Thymus (tissue), 11 donors: ENCODE measurements at regions not wholly inside any gene's neighbourhood (a gene's known extent, or its start where the extent isn't known, plus 50 kb on each side); places are given as distances from the start of the nearest gene placed in this dataset.

Experiments used
- DNase-seq, 9 donors: peaks; one replicate each; pipeline ENCODE4 v3.0.0-alpha.2; 2013; ENCODE audit warnings: low spot score in 9 of 9, low read depth in 6 of 9, missing footprints in 1 of 9
- H3K27ac ChIP-seq, 2 donors: one replicate each; pipeline ENCODE4 v1.5.1; 2013; ENCODE audit warnings: control low read depth in 1 of 2, low read depth in 1 of 2, low read length in 1 of 2, mild to moderate bottlenecking in 1 of 2, moderate library complexity in 1 of 2
- H3K27me3 ChIP-seq, 2 donors: one replicate each; pipeline ENCODE4 v1.5.1; 2013; ENCODE audit warnings: low read length in 1 of 2; ENCODE audit not compliant: control insufficient read depth in 2 of 2, insufficient read depth in 1 of 2
- H3K36me3 ChIP-seq, 2 donors: one replicate each; pipeline ENCODE4 v1.5.1; 2013; ENCODE audit warnings: low read length in 1 of 2, mild to moderate bottlenecking in 1 of 2, moderate library complexity in 1 of 2; ENCODE audit not compliant: control insufficient read depth in 2 of 2, insufficient read depth in 2 of 2
- H3K4me1 ChIP-seq, 2 donors: one replicate each; pipeline ENCODE4 v1.5.1; 2013; ENCODE audit warnings: low read length in 2 of 2; ENCODE audit not compliant: control insufficient read depth in 2 of 2, insufficient read depth in 2 of 2
- H3K4me3 ChIP-seq, 2 donors: one replicate each; pipeline ENCODE4 v1.5.1; 2013; ENCODE audit warnings: low read length in 2 of 2, control low read depth in 1 of 2, mild to moderate bottlenecking in 1 of 2
- H3K9me3 ChIP-seq, 2 donors: one replicate each; pipeline ENCODE4 v1.5.1; 2013; ENCODE audit warnings: low read length in 1 of 2, mild to moderate bottlenecking in 1 of 2; ENCODE audit not compliant: control insufficient read depth in 2 of 2, insufficient read depth in 1 of 2
- WGBS: extraction: QIAGEN DNeasy Blood & Tissue Kit; methylation state at CpG from one replicate; pipeline ENCODE4 v1.1.7; 2013; 5-methylcytosine and 5-hydroxymethylcytosine counted together
- donor health status: healthy.

DNA sequence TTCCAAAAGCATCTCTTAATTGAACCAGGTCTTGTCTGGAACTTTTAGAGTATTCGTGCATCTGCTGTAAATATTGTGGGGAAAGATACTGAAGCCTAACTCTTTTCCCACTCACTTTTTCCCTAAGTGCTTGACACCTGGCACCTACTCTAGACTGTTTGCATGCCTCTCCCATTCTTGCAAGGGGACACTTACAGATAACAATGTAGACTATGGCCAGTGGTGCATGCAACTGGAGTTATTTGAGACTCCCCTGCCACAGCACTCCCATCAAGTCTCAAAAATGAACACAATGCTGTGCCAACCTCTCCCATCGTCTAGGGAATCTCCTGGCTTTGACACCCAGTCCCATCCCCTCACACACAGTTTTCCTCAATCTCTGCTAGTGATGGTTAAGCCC, 118.6 kb upstream of the ATP1B1 start:
- no peaks in the 10 kb centered on the region for H3K9me3 ChIP-seq
- H3K36me3 ChIP-seq: no peaks in the 10 kb centered on the region
- no peak overlapping the region for H3K4me3 ChIP-seq
- H3K27me3 ChIP-seq: no peaks in the 10 kb centered on the region
- no peak overlapping the region for H3K27ac ChIP-seq
- no peak for DNase-seq
- H3K4me1 ChIP-seq: peaks cover 0 to 3% of the 10 kb centered on the region in 2 donors
- 98% methylated on average over 2 of the region's 2 CpGs for WGBS

DNA sequence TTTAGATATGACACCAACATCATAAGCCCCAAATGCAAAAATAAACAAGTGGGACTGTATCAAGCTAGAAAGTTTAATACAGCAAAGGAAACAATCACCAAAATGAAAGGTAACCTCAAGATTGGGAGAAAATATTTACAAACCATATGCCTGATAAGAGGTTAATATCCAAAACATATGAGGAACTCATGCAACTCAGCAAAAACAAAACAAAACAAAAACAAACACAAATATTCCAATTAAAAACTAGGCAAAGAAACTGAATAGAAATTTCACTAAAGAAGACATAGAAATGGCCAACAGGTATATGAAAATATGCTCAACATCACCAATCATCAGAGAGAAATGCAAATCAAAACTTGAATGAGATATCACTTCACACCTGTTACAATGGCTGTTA, 116.5 kb upstream of the ATP1B1 start:
- Histone ChIP-seq H3K27me3 (no peaks in the 10 kb centered on the region), H3K4me1 (peaks cover 0 to 3% of the 10 kb centered on the region in 2 donors), H3K9me3 (no peaks in the 10 kb centered on the region), H3K4me3 (no peak overlapping the region), H3K36me3 (no peaks in the 10 kb centered on the region), H3K27ac (no peak overlapping the region)
- no peak for DNase-seq

DNA sequence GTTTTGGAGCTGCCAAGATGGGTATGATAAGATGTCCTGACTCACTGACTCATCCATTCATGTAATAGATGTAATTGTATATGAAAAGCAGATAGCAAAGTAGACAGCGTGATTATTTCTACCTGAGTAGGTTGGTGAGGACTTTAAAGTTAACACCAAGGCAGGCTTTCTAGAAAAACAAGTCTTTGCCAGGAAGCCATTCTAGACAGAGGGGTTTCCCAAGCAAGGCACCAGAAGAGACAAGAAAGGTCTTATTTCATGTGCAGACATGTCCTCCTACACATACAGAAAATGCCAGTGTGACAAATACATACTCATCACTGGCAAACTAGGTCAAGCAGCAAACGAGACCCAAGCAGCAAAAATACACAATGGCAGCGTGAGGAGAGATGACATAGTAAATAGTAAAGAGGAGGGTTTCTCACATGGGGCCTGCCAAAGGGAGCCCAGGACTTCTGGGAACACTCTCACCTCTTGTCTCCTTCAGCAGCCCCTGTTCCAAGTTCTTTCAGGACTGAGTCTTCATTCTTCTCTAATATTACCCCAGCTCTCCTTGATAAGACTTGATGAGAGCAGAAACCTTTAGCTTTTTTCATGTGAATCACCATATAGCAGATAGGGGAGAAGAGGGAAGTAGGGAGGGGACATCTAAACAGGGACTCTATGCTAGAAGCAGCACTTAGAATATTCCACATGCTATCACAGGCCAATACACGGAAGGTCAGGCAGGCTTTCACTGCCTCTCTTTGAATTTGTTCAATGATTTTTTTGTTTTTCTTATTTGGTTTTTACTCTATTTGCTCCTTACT, 114.6 kb upstream of the ATP1B1 start:
- H3K9me3 ChIP-seq: no peaks in the 10 kb centered on the region
- H3K27ac ChIP-seq: peak overlapping the region in 1 of 2 donors; percentile 40
- 85% methylated on average over 4 of the region's 4 CpGs for WGBS
- H3K27me3 ChIP-seq: no peaks in the 10 kb centered on the region
- H3K4me1 ChIP-seq: peaks cover 0 to 3% of the 10 kb centered on the region in 2 donors
- peak in 4 of 9 donors; percentile 6 to 35 (median 15) for DNase-seq
- no peaks in the 10 kb centered on the region for H3K36me3 ChIP-seq
- no peak overlapping the region for H3K4me3 ChIP-seq

- 96% methylated on average over 5 of the region's 5 CpGs for WGBS
- no peak overlapping the region for H3K4me3 ChIP-seq
- H3K4me1 ChIP-seq: no peaks in the 10 kb centered on the region
- H3K27ac ChIP-seq: no peak overlapping the region
- no peaks in the 10 kb centered on the region for H3K36me3 ChIP-seq
- H3K9me3 ChIP-seq: no peaks in the 10 kb centered on the region
- H3K27me3 ChIP-seq: no peaks in the 10 kb centered on the region
- no peak for DNase-seq
These were observed 105.1 kb upstream of the ATP1B1 start for GRCh38 chr1:169001353-169001752.

- DNase-seq: no peak
- no peak overlapping the region for H3K27ac ChIP-seq
These were observed 102.5 kb upstream of the ATP1B1 start for GRCh38 chr1:169003864-169004516.

DNA sequence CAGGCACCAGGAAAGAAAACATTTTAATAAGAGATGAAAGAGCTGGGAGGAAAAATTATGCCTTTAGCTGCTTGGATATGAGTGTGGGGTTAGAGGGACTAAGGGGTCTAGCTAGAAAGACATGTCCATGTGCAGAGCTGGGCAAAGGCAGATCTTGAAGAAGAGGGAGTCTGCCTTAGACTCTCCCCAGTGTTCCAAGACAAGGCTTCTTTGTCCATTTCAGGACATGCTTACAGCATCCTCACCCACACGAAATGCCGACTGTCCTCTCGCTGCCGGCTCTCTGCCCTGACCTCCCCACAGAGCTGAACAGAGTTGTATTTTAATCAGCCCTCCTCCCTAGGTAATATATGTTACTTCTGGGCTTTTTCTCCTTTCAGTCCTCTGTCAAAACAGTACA, 100.7 kb upstream of the ATP1B1 start:
- H3K27me3 ChIP-seq: no peaks in the 10 kb centered on the region
- DNase-seq: no peak
- H3K4me1 ChIP-seq: no peaks in the 10 kb centered on the region
- H3K9me3 ChIP-seq: no peaks in the 10 kb centered on the region
- H3K4me3 ChIP-seq: no peak overlapping the region
- no peaks in the 10 kb centered on the region for H3K36me3 ChIP-seq
- WGBS: 100% methylated on average over 4 of the region's 4 CpGs
- H3K27ac ChIP-seq: no peak overlapping the region

More at GRCh38 chr1:169003864-169004516, 102.5 kb upstream of the ATP1B1 start:
- H3K4me3 ChIP-seq: no peak overlapping the region
- no peaks in the 10 kb centered on the region for H3K36me3 ChIP-seq
- H3K4me1 ChIP-seq: no peaks in the 10 kb centered on the region
- no peaks in the 10 kb centered on the region for H3K27me3 ChIP-seq
- 93% methylated on average over 1 of the region's 1 CpG for WGBS
- H3K9me3 ChIP-seq: no peaks in the 10 kb centered on the region

GRCh38 chr1:169009666-169010065, 96.8 kb upstream of the ATP1B1 start:
- no peaks in the 10 kb centered on the region for H3K9me3 ChIP-seq
- no peaks in the 10 kb centered on the region for H3K27me3 ChIP-seq
- no peak overlapping the region for H3K4me3 ChIP-seq
- no peak overlapping the region for H3K27ac ChIP-seq
- no peaks in the 10 kb centered on the region for H3K36me3 ChIP-seq
- no peak for DNase-seq
- no peaks in the 10 kb centered on the region for H3K4me1 ChIP-seq

- H3K27ac ChIP-seq: no peak overlapping the region
- WGBS: 95% methylated on average over 2 of the region's 2 CpGs
- no peak for DNase-seq
These were observed 94.1 kb upstream of the ATP1B1 start for GRCh38 chr1:169012416-169012815.

GRCh38 chr1:169013821-169014220, 92.7 kb upstream of the ATP1B1 start:
- Histone ChIP-seq H3K36me3 (no peaks in the 10 kb centered on the region), H3K4me1 (peaks cover 0 to 2% of the 10 kb centered on the region in 2 donors), H3K27me3 (no peaks in the 10 kb centered on the region), H3K9me3 (no peaks in the 10 kb centered on the region), H3K4me3 (no peak overlapping the region), H3K27ac (no peak overlapping the region)
- WGBS: 97% methylated on average over 4 of the region's 4 CpGs
- DNase-seq: no peak

More at GRCh38 chr1:169012416-169012815, 94.1 kb upstream of the ATP1B1 start:
- Histone ChIP-seq H3K9me3 (no peaks in the 10 kb centered on the region), H3K4me3 (no peak overlapping the region), H3K36me3 (no peaks in the 10 kb centered on the region), H3K27me3 (no peaks in the 10 kb centered on the region), H3K4me1 (no peaks in the 10 kb centered on the region)
